OCI-LY3 (cell line): ENCODE measurements at regions not wholly inside any gene's neighbourhood (a gene's known extent, or its start where the extent isn't known, plus 50 kb on each side); places are given as distances from the start of the nearest gene placed in this dataset.

Experiments used
- CTCF ChIP-seq: fragments of 200-600, 300-600 bp; sonication (generic); IDR thresholded peaks from 2 replicates; pipeline ENCODE4 v1.5.1; 2014; ENCODE audit warnings: antibody characterized with exemption, low read length, low read depth
- EZH2phosphoT487 ChIP-seq: fragments of 200-600 bp; shearing (Covaris generic); IDR thresholded peaks from 2 replicates; pipeline ENCODE4 v1.6.1; 2018; ENCODE audit warnings: antibody characterized with exemption, mixed run types, low read depth

- TF ChIP-seq CTCF (no peak), EZH2phosphoT487 (no peak)
Measured at GRCh38 chr12:65642061-65642661, 182.1 kb upstream of the HMGA2 start.
